Kidney capillary endothelial cell (primary cell): ENCODE measurements at regions not wholly inside any gene's neighbourhood (a gene's known extent, or its start where the extent isn't known, plus 50 kb on each side); places are given as distances from the start of the nearest gene placed in this dataset.

Experiments used
- DNase-seq: peaks from one replicate; pipeline ENCODE4 v3.0.0-alpha.2; 2018; ENCODE audit warnings: low spot score

GRCh38 chr1:115577513-115577912 is 64.3 kb upstream of the VANGL1 start:
- no peak for DNase-seq

- DNase-seq: no peak
Measured at GRCh38 chr1:115575661-115576060, 66.1 kb upstream of the VANGL1 start.

GRCh38 chr1:115572710-115573109 is 69.1 kb upstream of the VANGL1 start:
- no peak for DNase-seq

- no peak for DNase-seq
Measured at GRCh38 chr1:115567431-115567830, 74.3 kb upstream of the VANGL1 start.

GRCh38 chr1:115565791-115566190 is 76.0 kb upstream of the VANGL1 start:
- no peak for DNase-seq

- DNase-seq: no peak
Measured at GRCh38 chr1:115565353-115565752, 76.4 kb upstream of the VANGL1 start.

GRCh38 chr1:115564201-115564600 is 77.6 kb upstream of the VANGL1 start:
- no peak for DNase-seq

GRCh38 chr1:115560027-115560426 is 81.7 kb upstream of the VANGL1 start:
- no peak for DNase-seq

GRCh38 chr1:115558275-115558674 is 83.5 kb upstream of the VANGL1 start:
- DNase-seq: no peak

GRCh38 chr1:115557715-115558114 is 84.1 kb upstream of the VANGL1 start:
- DNase-seq: no peak

GRCh38 chr1:115556236-115556635 is 85.5 kb upstream of the VANGL1 start:
- no peak for DNase-seq

- no peak for DNase-seq
Measured at GRCh38 chr1:115555446-115555845, 86.3 kb upstream of the VANGL1 start.

GRCh38 chr1:115547696-115548095 is 94.1 kb upstream of the VANGL1 start:
- DNase-seq: no peak

GRCh38 chr1:115546846-115547245 is 94.9 kb upstream of the VANGL1 start:
- DNase-seq: no peak

GRCh38 chr1:115545791-115546733 is 95.7 kb upstream of the VANGL1 start:
- no peak for DNase-seq

- no peak for DNase-seq
Measured at GRCh38 chr1:115545096-115545720, 96.6 kb upstream of the VANGL1 start.

- DNase-seq: no peak
Measured at GRCh38 chr1:115544131-115544530, 97.6 kb upstream of the VANGL1 start.

- no peak for DNase-seq
Measured at GRCh38 chr1:115543247-115543646, 98.5 kb upstream of the VANGL1 start.

GRCh38 chr1:115539736-115540135 is 102.0 kb upstream of the VANGL1 start:
- no peak for DNase-seq

- DNase-seq: no peak
Measured at GRCh38 chr1:115539061-115539460, 102.7 kb upstream of the VANGL1 start.

GRCh38 chr1:115538579-115538978 is 103.2 kb upstream of the VANGL1 start:
- no peak for DNase-seq

GRCh38 chr1:115537415-115537814 is 104.4 kb upstream of the VANGL1 start:
- DNase-seq: no peak

GRCh38 chr1:115536279-115536816 is 105.4 kb upstream of the VANGL1 start:
- no peak for DNase-seq
